GM12872 (cell line): ENCODE measurements at regions not wholly inside any gene's neighbourhood (a gene's known extent, or its start where the extent isn't known, plus 50 kb on each side); places are given as distances from the start of the nearest gene placed in this dataset.

Experiments used
- TF ChIP-seq, protein P1 (sequence below): IDR thresholded peaks from 3 replicates; pipeline ENCODE4 v1.5.1; 2011; ENCODE audit warnings: low read depth, mild to moderate bottlenecking, low read length, moderate library complexity; ENCODE audit not compliant: insufficient read depth

DNA sequence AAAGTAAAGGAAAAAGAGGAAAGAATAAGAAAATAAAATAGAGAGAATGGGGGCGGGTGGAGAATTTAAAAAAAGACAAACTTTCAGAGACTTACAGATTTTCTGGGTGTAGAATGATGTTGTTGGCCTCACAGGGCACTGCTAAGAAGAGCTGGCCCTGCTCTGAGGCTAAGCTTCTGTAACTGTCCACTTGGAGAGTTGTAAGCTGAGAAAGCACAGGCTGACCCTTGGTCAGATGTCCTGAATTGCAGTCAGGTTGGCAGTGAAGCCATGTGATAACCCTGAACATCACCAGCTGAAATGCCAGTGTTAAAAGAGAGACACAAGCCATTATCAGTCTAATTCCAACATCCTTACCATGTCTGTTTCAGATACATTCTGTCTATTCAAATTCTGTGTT lies 272.1 kb upstream of the SORCS1 start:
- TF ChIP-seq, protein P1, sequence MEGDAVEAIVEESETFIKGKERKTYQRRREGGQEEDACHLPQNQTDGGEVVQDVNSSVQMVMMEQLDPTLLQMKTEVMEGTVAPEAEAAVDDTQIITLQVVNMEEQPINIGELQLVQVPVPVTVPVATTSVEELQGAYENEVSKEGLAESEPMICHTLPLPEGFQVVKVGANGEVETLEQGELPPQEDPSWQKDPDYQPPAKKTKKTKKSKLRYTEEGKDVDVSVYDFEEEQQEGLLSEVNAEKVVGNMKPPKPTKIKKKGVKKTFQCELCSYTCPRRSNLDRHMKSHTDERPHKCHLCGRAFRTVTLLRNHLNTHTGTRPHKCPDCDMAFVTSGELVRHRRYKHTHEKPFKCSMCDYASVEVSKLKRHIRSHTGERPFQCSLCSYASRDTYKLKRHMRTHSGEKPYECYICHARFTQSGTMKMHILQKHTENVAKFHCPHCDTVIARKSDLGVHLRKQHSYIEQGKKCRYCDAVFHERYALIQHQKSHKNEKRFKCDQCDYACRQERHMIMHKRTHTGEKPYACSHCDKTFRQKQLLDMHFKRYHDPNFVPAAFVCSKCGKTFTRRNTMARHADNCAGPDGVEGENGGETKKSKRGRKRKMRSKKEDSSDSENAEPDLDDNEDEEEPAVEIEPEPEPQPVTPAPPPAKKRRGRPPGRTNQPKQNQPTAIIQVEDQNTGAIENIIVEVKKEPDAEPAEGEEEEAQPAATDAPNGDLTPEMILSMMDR = no peak

DNA sequence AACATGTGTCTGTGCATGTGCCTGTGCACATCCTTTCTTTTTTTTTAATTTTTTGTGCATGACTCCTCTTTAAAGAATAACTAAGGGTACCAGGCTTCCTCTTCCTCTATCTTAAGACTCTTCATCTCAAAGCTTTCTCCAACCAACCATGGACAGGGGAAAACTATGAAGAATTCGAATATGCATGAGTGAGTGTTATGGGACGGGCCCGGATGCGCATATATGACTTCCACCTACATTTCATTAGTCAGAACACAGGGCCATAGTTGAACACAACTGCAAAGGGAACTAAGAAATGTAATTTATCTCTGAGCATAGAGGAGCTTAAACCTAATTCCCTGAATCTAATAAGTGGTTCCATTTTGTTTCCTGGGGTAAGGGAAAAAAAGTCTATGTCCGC lies 270.3 kb upstream of the SORCS1 start:
- TF ChIP-seq, protein P1 = no peak

DNA sequence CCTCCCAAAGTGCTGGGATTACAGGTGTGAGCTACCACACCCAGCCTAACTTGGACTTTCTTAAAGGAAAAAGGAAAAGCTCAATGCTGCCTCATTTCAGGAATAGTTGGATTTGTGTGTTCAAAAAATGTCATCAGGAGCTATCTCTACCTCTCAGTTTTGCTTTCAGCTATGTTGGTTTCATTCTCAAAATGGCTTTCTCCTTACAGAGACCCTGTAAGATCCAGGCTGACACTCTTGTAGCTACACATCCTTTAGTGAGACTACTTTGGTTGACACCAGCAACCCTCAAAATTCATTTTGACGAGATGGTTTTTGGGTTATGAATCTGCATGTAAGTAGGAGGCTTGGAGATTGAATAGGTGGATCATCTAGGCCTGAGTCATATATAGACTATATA lies 269.7 kb upstream of the SORCS1 start:
- TF ChIP-seq, protein P1 = no peak

DNA sequence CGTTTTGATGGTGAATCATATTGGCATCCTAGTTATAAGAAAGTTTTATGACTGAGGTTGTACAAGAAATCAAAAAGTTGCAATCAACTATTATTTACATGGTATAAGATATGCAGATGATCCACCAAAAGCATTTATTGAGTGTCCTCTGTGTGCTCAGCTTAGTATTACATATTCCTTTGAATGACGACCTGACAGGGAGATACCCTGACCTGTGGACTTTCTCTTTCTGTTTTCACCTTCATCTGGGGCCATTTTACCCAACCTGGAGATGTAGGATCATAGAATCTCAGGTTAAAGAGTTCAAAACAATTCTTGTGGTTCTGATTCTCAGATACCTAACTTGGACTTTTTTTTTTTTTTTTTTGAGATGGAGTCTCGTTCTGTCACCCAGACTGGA lies 269.1 kb upstream of the SORCS1 start:
- TF ChIP-seq, protein P1 = no peak

DNA sequence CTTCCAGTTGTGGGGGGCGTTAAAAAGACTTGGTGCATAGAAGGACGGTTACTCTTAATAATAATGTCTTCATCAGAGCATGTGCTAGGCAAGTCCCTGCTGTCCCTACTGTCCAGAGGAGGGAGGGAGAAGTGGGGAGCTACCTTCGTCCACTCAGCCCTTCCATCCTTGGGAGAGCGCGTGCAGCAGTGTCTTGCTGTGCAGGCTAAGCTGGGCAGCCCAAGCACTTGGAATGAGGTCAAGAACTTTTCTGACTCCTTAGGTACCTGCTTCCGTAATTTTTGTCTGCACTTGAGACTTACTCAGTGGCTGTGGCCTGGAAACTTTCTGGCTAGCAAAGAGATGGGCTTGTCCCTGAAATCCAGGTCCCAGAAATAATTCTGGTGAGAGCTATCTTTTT lies 265.9 kb upstream of the SORCS1 start:
- TF ChIP-seq, protein P1 = no peak

DNA sequence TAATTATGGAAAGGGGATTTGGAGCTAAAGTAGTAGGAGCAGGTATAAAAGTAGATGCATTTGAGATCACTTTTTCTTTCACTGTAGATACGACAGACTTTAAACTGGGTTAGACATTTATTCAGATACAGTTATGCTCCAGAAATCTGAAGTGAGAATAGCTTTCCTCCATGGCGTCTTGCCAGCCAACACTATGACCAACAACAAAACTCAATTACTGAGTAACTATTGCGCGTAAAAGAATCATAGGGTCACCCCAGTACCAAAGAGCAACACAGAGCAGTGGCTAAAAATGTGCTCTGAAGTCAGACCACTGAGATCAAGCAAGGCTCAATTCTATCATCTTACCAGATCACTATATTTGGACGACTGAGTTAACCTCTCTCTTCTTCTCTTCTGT lies 262.5 kb upstream of the SORCS1 start:
- TF ChIP-seq, protein P1 = no peak

DNA sequence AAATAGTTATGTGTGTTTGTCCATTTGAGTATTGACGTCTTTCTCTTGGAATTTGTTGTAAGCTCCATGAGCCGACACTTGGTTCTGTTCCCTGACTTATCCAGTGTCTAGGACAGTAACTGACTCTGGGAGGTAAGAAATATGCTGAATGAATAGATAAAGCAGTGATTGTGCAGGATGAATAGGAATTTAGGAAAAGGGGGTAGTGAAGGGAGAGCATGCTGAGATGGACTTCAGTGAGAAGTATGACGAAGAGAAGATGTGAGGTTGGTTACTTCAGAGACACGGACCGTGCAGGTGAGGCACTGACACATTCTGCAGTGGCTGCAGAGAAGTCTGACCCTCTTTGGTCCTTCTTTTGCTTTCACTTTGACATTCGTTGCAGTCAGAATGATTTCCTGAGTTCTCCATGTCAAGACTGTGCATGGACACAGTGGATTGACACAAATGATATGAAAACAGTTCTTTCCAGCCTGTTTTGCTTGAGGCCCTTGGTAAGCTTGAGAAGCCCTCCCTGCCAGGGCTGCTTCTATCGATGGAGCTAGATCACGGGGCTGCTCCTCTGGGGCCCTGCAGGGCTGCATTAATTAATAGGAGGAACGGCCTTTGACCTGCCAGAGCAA lies 261.5 kb upstream of the SORCS1 start:
- TF ChIP-seq, protein P1 = no peak
